Stimulated activated memory B cell treated with anti-CD40 and anti-IgM and Interleukin-4, amounts not matched to agents 10 μg/mL and 1 μg/mL and 100 μg/mL, for 72 hours (primary cell): ENCODE measurements at regions not wholly inside any gene's neighbourhood (a gene's known extent, or its start where the extent isn't known, plus 50 kb on each side); places are given as distances from the start of the nearest gene placed in this dataset.

Experiments used
- ATAC-seq: fragments of 150-1000 bp; cut with Tn5 transposase; 2 replicates; pipeline ENCODE4 v1.10.0; 2021
- H3K27ac Mint-ChIP-seq: one replicate; pipeline ENCODE4 v1.8.0; 2022; ENCODE audit warnings: mild to moderate bottlenecking, mixed read lengths
- H3K27me3 Mint-ChIP-seq: one replicate; pipeline ENCODE4 v1.8.0; 2022; ENCODE audit warnings: mixed read lengths
- H3K36me3 Mint-ChIP-seq: one replicate; pipeline ENCODE4 v1.8.0; 2022; ENCODE audit warnings: mixed read lengths
- H3K4me1 Mint-ChIP-seq: one replicate; pipeline ENCODE4 v1.8.0; 2022; ENCODE audit warnings: mixed read lengths
- H3K4me3 Mint-ChIP-seq: one replicate; pipeline ENCODE4 v1.8.0; 2022; ENCODE audit warnings: mild to moderate bottlenecking, moderate library complexity, mixed read lengths
- H3K9me3 Mint-ChIP-seq: one replicate; pipeline ENCODE4 v1.8.0; 2022; ENCODE audit warnings: mixed read lengths

DNA sequence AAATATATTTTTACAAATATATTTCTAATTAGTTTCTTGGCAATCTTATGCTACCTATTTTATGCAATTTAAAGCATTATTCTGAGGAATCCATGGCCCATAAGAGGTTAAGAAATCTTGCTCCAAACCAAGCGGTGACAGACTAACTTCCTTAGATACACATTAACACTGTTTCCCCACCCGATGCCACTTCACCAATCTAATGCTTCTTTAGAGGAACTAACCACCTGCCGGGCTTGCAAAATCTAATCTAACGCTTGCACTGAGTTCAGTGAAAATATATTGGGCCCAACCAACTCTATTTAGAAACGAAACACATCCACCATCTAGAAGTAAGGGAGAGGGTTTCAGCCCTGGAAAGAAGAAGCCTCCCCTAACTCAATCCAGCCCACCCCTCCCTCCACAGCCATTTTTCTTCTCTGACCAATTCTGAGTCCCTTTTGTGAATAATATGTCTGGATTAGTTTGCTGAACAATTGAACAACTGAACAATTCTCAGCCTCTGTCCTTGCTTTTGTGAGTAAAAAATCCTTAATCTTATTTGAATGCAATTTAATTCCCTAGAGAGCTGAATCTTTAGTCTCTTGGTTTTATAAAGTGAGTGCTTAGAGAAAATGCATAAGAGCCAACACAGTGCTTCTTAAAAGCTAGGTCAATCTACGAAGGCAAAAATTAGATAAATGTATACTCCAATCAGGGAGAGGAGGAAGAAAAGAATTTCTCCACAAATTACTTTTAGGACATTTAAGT lies 150.4 kb upstream of the ADAMTS9 start:
- Mint-ChIP-seq H3K27me3 (no peaks in the 10 kb centered on the region), H3K27ac (no peak overlapping the region), H3K36me3 (no peaks in the 10 kb centered on the region), H3K9me3 (peaks cover 3% of the 10 kb centered on the region), H3K4me3 (no peak overlapping the region), H3K4me1 (no peaks in the 10 kb centered on the region)
- ATAC-seq: no peak

DNA sequence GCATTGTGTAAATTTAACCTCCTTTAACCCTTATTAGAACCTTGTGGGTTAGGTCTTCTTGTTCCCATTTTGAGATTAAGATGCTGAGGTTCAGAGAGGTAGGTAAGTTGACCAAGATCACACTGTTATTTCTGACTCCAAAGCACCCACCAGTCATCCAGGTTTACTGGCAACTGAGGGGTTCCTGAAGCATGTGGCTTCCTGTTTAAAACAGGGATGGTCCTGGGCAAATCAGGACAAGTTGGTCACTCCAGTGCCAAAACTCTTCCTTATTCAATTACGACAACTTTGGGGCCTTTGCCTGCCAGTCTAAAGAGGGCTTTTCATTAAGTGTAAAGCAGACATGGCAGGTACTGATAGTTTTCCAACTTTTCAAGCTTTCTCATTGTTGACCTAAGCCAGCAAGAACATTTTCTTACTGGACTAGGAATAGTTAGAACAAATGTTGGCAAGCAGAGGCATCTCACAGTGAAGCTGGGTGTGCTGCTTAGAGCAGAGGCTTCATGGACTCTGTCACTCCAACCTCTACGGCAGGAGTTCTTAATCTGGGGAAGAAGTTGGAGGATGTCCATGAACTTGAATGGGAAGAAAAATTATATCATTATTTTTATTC lies 149.4 kb upstream of the ADAMTS9 start:
- H3K9me3 Mint-ChIP-seq: peaks cover 3% of the 10 kb centered on the region
- H3K4me3 Mint-ChIP-seq: no peak overlapping the region
- no peaks in the 10 kb centered on the region for H3K36me3 Mint-ChIP-seq
- H3K27me3 Mint-ChIP-seq: no peaks in the 10 kb centered on the region
- H3K27ac Mint-ChIP-seq: no peak overlapping the region
- H3K4me1 Mint-ChIP-seq: no peaks in the 10 kb centered on the region
- ATAC-seq: no peak

DNA sequence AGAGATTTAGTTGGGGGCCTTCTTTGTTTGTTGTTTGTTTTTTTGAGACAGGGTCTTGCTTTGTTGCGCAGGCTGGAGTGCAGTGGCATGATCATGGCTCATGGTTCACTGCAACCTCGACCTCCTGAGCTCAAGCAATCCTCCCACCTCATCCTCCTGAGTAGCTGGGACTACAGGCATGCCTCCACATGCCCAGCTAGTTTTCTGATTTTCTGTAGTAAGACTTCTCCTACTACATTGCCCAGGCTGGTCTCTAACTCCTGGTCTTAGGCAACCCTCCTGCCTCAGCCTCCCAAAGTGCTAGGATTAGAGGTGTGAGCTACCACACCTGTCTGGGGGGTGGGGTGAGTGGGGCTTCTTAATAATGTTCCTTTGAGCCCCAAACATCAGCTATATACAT lies 148.3 kb upstream of the ADAMTS9 start:
- no peak overlapping the region for H3K27ac Mint-ChIP-seq
- peaks cover 3% of the 10 kb centered on the region for H3K9me3 Mint-ChIP-seq
- no peaks in the 10 kb centered on the region for H3K36me3 Mint-ChIP-seq
- no peak for ATAC-seq
- no peaks in the 10 kb centered on the region for H3K4me1 Mint-ChIP-seq
- H3K4me3 Mint-ChIP-seq: no peak overlapping the region
- no peaks in the 10 kb centered on the region for H3K27me3 Mint-ChIP-seq

DNA sequence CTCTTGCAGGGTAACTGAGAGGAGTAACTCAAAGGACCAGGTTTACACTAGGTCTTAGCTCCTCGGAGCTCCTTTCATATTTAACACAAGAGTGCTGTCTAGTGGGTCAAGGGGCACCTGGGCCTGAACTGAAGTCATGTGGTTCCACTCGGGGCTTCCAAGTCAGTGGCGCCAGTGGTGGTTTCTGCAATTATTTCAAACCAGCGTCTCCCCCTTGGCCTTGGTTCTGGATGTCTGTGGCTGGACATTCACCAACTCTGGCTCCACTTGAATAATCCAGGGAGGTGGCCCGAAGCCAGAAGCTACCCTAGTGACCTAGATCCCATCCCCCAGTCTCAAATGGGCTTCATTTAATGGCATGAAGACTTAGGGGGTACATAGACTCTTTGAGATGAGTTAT lies 144.3 kb upstream of the ADAMTS9 start:
- no peak overlapping the region for H3K27ac Mint-ChIP-seq
- H3K36me3 Mint-ChIP-seq: no peaks in the 10 kb centered on the region
- H3K4me1 Mint-ChIP-seq: no peaks in the 10 kb centered on the region
- no peak for ATAC-seq
- no peaks in the 10 kb centered on the region for H3K27me3 Mint-ChIP-seq
- H3K4me3 Mint-ChIP-seq: no peak overlapping the region
- H3K9me3 Mint-ChIP-seq: peaks cover 3% of the 10 kb centered on the region

DNA sequence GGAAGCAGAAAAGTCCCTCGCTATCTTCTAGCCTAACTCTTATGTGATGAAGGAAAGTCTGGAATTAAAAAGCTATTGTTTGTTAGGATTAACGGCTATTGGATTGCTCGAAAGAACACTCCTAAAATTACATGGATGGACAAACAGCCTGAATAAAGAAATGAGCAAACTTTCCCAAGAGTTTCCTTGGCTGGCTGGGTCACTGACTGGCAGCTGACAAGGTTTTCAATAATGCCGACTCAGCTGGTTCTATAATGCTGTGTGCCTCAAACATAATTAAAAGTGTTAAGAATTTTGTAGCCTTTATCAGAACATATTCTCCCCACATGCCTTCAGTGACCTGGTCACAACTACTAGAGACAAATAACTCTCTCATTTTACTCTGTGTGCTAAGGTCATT lies 142.9 kb upstream of the ADAMTS9 start:
- Mint-ChIP-seq H3K36me3 (no peaks in the 10 kb centered on the region), H3K4me1 (no peaks in the 10 kb centered on the region), H3K27ac (no peak overlapping the region), H3K27me3 (no peaks in the 10 kb centered on the region), H3K4me3 (no peak overlapping the region), H3K9me3 (peaks cover 3% of the 10 kb centered on the region)
- no peak for ATAC-seq

DNA sequence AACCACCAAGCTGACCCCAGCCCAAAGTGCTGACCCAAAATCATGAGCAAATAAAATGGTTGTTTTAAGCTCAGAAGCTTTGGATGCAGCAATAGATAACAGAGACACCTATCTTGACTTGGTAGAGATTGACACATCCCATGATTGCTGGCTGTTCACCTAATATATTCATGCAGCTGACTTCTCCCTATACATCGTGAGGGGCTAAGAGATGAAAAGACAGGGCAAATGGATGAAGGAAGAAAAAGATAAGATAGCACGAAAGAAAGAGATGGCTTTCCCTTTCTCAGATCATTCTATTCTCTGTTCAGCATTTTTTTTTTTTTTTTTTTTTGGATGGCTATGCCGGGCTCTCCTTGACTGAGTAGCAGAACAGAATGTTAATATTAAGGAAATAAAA lies 141.5 kb upstream of the ADAMTS9 start:
- H3K4me1 Mint-ChIP-seq: no peaks in the 10 kb centered on the region
- H3K27me3 Mint-ChIP-seq: no peaks in the 10 kb centered on the region

DNA sequence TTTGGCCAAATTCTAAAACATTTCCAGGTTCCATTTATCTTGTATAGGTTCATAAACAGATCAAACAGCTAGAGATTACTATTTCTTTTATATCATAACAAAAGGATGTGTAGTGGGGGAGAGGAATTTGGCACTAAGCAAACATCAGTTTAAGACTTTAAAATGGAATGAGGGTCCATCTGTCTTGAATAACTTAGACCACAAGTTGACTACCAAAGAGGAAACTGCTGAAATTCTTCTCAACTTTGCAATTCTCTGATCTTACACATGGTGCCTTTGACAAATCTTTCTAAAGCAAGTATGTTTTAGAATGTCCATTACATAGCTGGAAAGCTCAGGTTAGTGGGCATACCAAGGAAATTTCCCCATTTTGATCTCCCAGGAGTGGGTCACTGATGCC lies 140.5 kb upstream of the ADAMTS9 start:
- no peaks in the 10 kb centered on the region for H3K36me3 Mint-ChIP-seq

More for the DNA sequence above, 141.5 kb upstream of the ADAMTS9 start:
- Mint-ChIP-seq H3K27ac (no peak overlapping the region), H3K4me3 (no peak overlapping the region), H3K9me3 (no peaks in the 10 kb centered on the region), H3K36me3 (no peaks in the 10 kb centered on the region)
- ATAC-seq: no peak

DNA sequence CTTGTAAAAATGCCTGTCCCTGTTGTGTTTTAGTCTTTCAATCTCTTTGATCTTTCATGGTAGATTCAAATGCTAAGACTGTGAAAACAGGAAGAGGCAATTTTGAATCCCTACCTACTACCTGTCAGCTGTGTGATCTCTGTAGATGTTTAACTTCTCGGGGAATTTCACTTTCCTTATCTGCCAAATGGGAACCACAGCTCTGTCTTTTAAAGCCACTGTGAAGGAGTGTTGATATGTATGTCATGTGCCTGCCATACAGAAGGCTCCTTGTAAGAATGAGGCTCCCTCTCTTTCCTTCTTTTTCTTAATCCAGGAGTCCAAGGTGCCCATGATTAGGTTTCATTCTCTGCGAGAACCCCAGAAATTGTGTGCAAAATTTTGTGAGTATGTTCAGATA lies 139.6 kb upstream of the ADAMTS9 start:
- H3K27me3 Mint-ChIP-seq: no peaks in the 10 kb centered on the region
- no peaks in the 10 kb centered on the region for H3K36me3 Mint-ChIP-seq
- no peak overlapping the region for H3K27ac Mint-ChIP-seq
- no peak for ATAC-seq
- H3K9me3 Mint-ChIP-seq: no peaks in the 10 kb centered on the region
- no peaks in the 10 kb centered on the region for H3K4me1 Mint-ChIP-seq
- H3K4me3 Mint-ChIP-seq: no peak overlapping the region

More for the DNA sequence above, 140.5 kb upstream of the ADAMTS9 start:
- H3K27ac Mint-ChIP-seq: no peak overlapping the region
- no peaks in the 10 kb centered on the region for H3K4me1 Mint-ChIP-seq
- H3K27me3 Mint-ChIP-seq: no peaks in the 10 kb centered on the region
- no peak for ATAC-seq
- no peaks in the 10 kb centered on the region for H3K9me3 Mint-ChIP-seq
- no peak overlapping the region for H3K4me3 Mint-ChIP-seq

DNA sequence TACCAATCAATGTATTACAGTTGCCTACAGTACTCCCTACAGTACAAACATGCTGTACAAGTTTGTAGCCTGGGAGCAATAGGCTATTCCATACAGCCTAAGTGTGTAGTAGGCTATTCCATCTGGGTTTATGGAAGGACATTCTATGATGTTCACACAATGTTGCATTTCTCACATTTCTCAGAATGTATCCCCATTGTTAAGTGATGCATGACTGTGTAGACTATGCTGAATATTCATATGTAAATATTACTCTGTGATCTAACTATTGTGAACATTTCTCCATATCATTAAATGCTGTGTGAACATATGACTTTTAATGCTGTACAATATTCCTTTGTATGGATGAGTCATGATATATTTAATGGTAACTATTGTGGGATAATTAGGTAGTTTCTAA lies 139.2 kb upstream of the ADAMTS9 start:
- H3K9me3 Mint-ChIP-seq: no peaks in the 10 kb centered on the region
- H3K36me3 Mint-ChIP-seq: no peaks in the 10 kb centered on the region
- H3K27ac Mint-ChIP-seq: no peak overlapping the region
- no peaks in the 10 kb centered on the region for H3K4me1 Mint-ChIP-seq
- H3K4me3 Mint-ChIP-seq: no peak overlapping the region
- no peaks in the 10 kb centered on the region for H3K27me3 Mint-ChIP-seq
- no peak for ATAC-seq

DNA sequence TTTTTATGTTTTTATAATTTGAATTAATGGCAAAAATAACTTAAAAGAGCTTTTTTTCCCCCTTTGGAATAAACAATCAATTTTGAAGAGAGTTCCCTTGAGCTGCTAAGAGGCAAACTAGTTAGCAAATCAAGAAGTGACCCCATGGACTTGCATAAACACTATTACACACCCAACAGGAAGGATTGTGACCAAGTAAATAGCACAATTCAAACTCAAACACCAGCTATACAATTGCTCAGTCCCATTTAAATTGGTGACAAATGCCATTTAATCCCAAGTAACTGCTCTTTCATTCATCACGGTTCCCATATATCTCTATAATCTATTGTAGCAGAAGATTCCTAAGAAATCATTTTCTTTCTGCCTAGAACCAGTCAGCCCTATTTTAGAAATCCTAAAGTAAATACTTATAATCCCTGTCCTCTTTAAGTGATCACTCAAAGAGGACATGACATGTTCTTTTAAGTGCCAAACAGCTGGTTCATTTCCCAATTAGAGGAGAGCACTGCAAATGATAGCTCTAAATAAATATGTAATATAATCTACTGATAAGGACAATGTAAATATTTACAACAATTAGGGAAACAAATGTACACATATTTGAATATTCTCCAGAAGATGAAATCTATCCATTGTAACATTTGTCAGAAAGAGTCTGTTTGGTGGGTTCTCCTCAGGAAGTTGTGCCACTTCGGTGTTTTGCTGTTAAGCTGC lies 137.8 kb upstream of the ADAMTS9 start:
- Mint-ChIP-seq H3K4me3 (no peak overlapping the region), H3K4me1 (no peaks in the 10 kb centered on the region), H3K27me3 (no peaks in the 10 kb centered on the region), H3K36me3 (no peaks in the 10 kb centered on the region), H3K27ac (no peak overlapping the region), H3K9me3 (no peaks in the 10 kb centered on the region)
- no peak for ATAC-seq

DNA sequence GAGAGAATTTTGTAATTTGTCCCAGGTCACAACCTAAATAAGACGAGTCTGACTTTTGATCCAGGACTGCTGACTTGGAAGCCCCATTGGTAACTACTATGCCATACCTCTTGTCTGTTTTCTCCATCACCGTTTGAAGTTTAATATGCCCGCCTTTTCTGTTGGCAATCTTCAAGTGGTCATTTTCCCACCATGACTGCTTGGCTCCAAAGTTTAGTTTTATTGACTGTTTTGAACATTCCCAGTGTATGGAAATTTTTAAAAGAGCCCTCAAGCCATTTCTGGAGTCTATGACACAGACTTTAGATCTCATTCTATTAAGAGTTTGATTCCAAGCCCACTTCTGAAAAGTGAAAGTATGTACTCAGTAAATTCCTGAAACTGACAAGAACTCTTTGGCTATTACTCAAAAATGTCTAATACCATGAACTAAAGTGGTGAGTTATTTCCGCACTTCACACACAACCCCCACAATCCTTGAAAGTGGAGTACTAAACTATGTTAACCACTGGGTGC lies 136.7 kb upstream of the ADAMTS9 start:
- no peaks in the 10 kb centered on the region for H3K36me3 Mint-ChIP-seq
- ATAC-seq: no peak
- no peaks in the 10 kb centered on the region for H3K9me3 Mint-ChIP-seq
- H3K4me1 Mint-ChIP-seq: no peaks in the 10 kb centered on the region
- H3K27me3 Mint-ChIP-seq: no peaks in the 10 kb centered on the region
- no peak overlapping the region for H3K4me3 Mint-ChIP-seq
- H3K27ac Mint-ChIP-seq: no peak overlapping the region

DNA sequence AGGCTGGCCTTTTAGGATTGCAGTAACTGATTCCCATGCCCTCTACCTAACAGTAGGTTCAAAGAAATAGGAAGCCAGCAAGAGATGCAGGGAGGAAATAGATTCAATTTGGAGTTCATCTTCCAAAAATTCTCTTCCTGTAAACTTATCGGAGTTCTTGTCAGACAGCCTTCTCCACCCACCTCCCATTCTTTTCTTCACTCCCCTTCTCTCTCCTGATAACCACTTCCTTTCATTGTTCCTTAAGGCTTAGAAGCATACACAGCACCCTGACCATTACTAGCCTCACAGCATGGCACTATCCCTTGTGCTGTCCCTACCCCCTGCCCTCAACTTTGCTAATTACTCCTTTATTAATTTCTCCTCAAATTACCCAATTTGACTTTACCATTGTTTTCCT lies 130.4 kb upstream of the ADAMTS9 start:
- H3K4me3 Mint-ChIP-seq: no peak overlapping the region
- no peak for ATAC-seq
- H3K27me3 Mint-ChIP-seq: no peaks in the 10 kb centered on the region
- H3K9me3 Mint-ChIP-seq: no peaks in the 10 kb centered on the region
- H3K27ac Mint-ChIP-seq: no peak overlapping the region
- no peaks in the 10 kb centered on the region for H3K36me3 Mint-ChIP-seq
- H3K4me1 Mint-ChIP-seq: no peaks in the 10 kb centered on the region

DNA sequence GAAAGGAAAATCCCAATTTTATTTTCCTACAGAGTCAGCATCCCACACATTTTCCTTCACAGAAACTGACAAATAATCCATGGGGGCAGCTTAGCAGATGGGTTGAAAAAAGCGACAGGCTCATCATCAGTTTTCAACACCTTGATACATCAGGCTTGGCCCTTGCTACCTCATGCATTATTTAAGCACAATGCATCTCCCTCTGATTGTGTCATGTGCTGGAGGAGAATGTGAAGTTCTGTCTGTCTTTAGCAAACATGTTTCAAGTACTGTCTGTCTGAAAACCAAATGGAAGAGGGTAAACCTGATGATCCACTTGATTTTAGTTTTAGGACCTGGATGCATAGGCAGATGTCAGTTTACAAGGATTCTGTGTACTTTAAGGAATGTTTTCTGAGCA lies 128.6 kb upstream of the ADAMTS9 start:
- Mint-ChIP-seq H3K4me3 (no peak overlapping the region), H3K9me3 (peaks cover 2% of the 10 kb centered on the region)
- ATAC-seq: no peak

DNA sequence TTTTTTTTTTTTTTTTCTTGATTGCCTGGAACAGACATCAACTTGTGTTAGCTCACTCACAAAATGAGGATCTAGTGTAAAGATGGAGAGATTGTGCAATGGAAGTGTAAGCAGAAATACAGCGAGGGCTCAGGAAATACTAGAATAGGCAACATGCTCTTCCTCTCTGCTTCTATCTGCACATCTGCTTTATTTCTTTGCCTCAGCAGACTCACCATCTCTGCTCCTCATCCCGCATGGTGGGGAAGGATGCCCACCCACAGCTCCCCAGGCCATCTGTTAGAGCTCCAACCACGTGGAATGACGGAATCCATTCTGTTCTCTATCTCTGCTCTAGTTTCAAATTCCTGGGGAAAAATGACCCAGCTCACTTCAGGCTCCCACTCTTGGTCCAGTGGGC lies 128.0 kb upstream of the ADAMTS9 start:
- peaks cover 2% of the 10 kb centered on the region for H3K9me3 Mint-ChIP-seq
- ATAC-seq: no peak
- no peaks in the 10 kb centered on the region for H3K27me3 Mint-ChIP-seq
- no peak overlapping the region for H3K4me3 Mint-ChIP-seq
- H3K36me3 Mint-ChIP-seq: no peaks in the 10 kb centered on the region
- H3K27ac Mint-ChIP-seq: no peak overlapping the region
- no peaks in the 10 kb centered on the region for H3K4me1 Mint-ChIP-seq

More for the DNA sequence above, 128.6 kb upstream of the ADAMTS9 start:
- Mint-ChIP-seq H3K27me3 (no peaks in the 10 kb centered on the region), H3K36me3 (no peaks in the 10 kb centered on the region), H3K27ac (no peak overlapping the region), H3K4me1 (no peaks in the 10 kb centered on the region)

DNA sequence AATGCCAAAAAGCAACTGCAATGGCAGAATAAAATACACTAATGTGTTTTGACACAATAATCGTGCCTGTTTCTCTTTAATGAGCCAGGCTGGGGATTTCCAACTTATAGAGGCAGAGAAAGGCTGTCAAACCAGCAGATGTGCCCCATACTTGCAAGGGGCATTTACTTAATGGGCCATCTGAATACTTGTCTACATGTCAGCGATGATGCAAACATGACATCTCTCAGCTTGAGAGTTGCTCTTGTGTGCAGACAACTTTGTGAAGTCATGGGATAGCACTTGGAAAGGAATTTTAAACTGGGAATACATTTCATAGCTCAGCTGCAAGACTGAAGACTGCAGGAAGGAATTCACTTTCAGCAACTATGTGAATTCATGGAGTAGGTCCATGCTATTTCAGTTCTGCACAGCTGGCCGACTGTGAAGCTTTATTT lies 127.4 kb upstream of the ADAMTS9 start:
- H3K4me1 Mint-ChIP-seq: no peaks in the 10 kb centered on the region
- no peaks in the 10 kb centered on the region for H3K36me3 Mint-ChIP-seq
- no peaks in the 10 kb centered on the region for H3K27me3 Mint-ChIP-seq
- ATAC-seq: no peak
- H3K4me3 Mint-ChIP-seq: no peak overlapping the region
- no peak overlapping the region for H3K27ac Mint-ChIP-seq
- H3K9me3 Mint-ChIP-seq: peaks cover 2% of the 10 kb centered on the region

DNA sequence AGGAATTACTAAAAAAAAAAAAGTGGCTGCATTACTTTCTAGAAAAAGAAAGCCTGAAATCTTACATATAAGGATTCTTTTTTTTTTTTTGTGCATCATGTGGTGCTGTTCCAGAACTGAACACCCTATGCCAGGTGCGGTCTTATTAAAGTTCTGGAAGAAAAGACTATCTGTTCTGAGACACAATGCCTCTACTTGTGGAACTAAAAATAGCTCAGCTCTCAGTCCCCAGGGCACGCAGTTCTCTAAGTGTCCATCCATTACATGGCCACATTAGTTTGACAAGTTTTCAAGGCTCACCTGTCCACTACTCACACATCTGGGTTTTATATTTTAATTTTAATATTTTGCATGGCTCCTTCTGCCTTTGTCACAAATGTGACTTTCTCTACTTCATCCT lies 126.6 kb upstream of the ADAMTS9 start:
- Mint-ChIP-seq H3K27ac (no peak overlapping the region), H3K27me3 (no peaks in the 10 kb centered on the region), H3K4me1 (no peaks in the 10 kb centered on the region), H3K36me3 (no peaks in the 10 kb centered on the region), H3K9me3 (peaks cover 2% of the 10 kb centered on the region), H3K4me3 (no peak overlapping the region)
- no peak for ATAC-seq
